Heart right ventricle (tissue), 16 donors: ENCODE measurements at regions not wholly inside any gene's neighbourhood (a gene's known extent, or its start where the extent isn't known, plus 50 kb on each side); places are given as distances from the start of the nearest gene placed in this dataset.

Source experiments
- ATAC-seq, 8 donors: fragments of 200-7000 bp; cut with Tn5 transposase; one replicate each; pipeline ENCODE4 v1.9.1; 2020; ENCODE audit warnings: mild to moderate bottlenecking in 8 of 8, moderate library complexity in 8 of 8, moderate number of reproducible peaks in 1 of 8
- DNase-seq, 2 donors: peaks; one replicate each; pipeline ENCODE4 v3.0.0-alpha.2; 2020
- H3K27ac ChIP-seq, 10 donors: fragments of 200-600 bp; sonication (generic) in 2 of 10; one replicate each; pipeline versions ENCODE4 v1.5.0 to v1.8.0; 2020 to 2022; ENCODE audit warnings: mild to moderate bottlenecking in 3 of 10
- H3K27me3 ChIP-seq, 7 donors: fragments of 200-600 bp; one replicate each; pipeline ENCODE4 v1.8.0; 2021 to 2022; ENCODE audit warnings: mild to moderate bottlenecking in 2 of 7
- H3K36me3 ChIP-seq, 9 donors: fragments of 200-600 bp; sonication (generic) in 1 of 9; one replicate each; pipeline versions ENCODE4 v1.5.0 to v1.8.0; 2020 to 2022; ENCODE audit warnings: mild to moderate bottlenecking in 2 of 9
- H3K4me1 ChIP-seq, 9 donors: fragments of 200-600 bp; sonication (generic) in 1 of 9; one replicate each; pipeline versions ENCODE4 v1.5.0 to v1.8.0; 2020 to 2022; ENCODE audit warnings: mild to moderate bottlenecking in 4 of 9
- H3K4me3 ChIP-seq, 10 donors: fragments of 200-600 bp; sonication (generic) in 2 of 10; one replicate each; pipeline versions ENCODE4 v1.5.0 to v1.8.0; 2020 to 2022; ENCODE audit warnings: mild to moderate bottlenecking in 7 of 10, moderate library complexity in 2 of 10
- H3K9me3 ChIP-seq, 11 donors: fragments of 200-600 bp in 10 of 11; sonication (generic) in 2 of 11; one replicate each; pipeline versions ENCODE4 v1.5.0 to v1.8.0; 2013 to 2022; ENCODE audit warnings: mild to moderate bottlenecking in 2 of 11, control low read depth in 1 of 11, moderate library complexity in 1 of 11
- WGBS, 2 donors: extraction: QIAGEN DNeasy Blood & Tissue Kit; methylation state at CpG; one replicate each; pipeline ENCODE4 v1.1.7; 2013; ENCODE audit warnings: inconsistent platforms in 1 of 2; 5-methylcytosine and 5-hydroxymethylcytosine counted together
- intact Hi-C, 10 donors: fragments of 100-400 bp; cut with DNase I; formaldehyde crosslinking; loops; one replicate each; pipeline versions ENCODE4 v1.11.1 to v1.14.2; 2022
- TF ChIP-seq, protein P1 (sequence below), 9 donors: fragments of 200-600 bp; sonication (generic) in 2 of 9; IDR thresholded peaks; one replicate each; pipeline versions ENCODE4 v1.5.0 to v1.8.0; 2021 to 2022; ENCODE audit warnings: antibody characterized with exemption in 9 of 9, mild to moderate bottlenecking in 5 of 9, moderate library complexity in 1 of 9
- donor health status: Arrhythmogenic right ventricular cardiomyopathy.
- donor health status: ischemic (EF 13 %, LVEDD 7.1; RV severe dilation, severe dysfunction).
- donor health status: healthy with polysubstance abuse.
- donor health status: DM: no; HTN: yes; CAD: no.
- donor health status: DM: no; HTN: no; CAD: no.
- donor health status: ischemic (EF 25% LVEDD 6.9; RV normal size, moderate dysfunction).
- donor health status: ischemic (EF 25% LVEDD 5.7; RV mildly dilated, moderate dysfunction).
- donor health status: healthy.
- donor health status: DM: yes; HTN: yes; CAD: no.
- donor health status: Ischemic cardiomyopathy.
- donor health status: ischemic (EF 35%, LVEDD 5.7; RV mildly dilated, moderate dysfunction).
- donor health status: nonischemic (EF 11% LVEDD 7.7; RV severe dilation, severe dysfunction).
- donor health status: DM: yes; HTN: yes; CAD: no.
- donor health status: PGD.
- donor health status: ischemic (EF 29% LVEDD 5.4; RV normal size, mild dysfunction).
- donor health status: nonischemic (EF 23%, LVEDD 6.1; RV moderate dilation, normal function).

DNA sequence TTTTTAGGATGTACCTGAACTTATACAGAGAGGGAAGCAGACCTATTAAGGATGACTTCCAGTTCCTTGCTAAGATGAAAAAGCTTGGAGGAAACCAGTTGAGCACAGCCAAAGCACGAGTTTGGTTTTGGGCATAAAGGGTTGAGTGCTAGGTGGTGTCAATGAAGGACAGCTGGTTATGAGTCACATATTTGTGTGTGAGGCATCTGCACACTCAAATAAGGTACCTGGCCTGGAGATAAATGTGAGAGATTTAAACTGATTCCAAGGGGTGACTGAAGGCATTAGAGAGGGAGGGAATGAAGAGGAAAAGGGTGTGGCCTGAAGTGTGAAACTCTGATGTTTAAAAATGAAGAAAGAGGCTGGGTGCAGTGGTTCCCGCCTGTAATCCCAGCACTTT, 486.7 kb downstream of the DIPK2A start:
- H3K4me1 ChIP-seq: no peaks in the 10 kb centered on the region
- H3K27me3 ChIP-seq: no peaks in the 10 kb centered on the region
- DNase-seq: no peak
- H3K9me3 ChIP-seq: no peaks in the 10 kb centered on the region
- 86 to 91% methylated on average over 2 of the region's 2 CpGs for WGBS, 2 donors
- no peaks in the 10 kb centered on the region for H3K36me3 ChIP-seq
- no peak for ATAC-seq
- no peak overlapping the region for H3K27ac ChIP-seq
- TF ChIP-seq, protein P1, sequence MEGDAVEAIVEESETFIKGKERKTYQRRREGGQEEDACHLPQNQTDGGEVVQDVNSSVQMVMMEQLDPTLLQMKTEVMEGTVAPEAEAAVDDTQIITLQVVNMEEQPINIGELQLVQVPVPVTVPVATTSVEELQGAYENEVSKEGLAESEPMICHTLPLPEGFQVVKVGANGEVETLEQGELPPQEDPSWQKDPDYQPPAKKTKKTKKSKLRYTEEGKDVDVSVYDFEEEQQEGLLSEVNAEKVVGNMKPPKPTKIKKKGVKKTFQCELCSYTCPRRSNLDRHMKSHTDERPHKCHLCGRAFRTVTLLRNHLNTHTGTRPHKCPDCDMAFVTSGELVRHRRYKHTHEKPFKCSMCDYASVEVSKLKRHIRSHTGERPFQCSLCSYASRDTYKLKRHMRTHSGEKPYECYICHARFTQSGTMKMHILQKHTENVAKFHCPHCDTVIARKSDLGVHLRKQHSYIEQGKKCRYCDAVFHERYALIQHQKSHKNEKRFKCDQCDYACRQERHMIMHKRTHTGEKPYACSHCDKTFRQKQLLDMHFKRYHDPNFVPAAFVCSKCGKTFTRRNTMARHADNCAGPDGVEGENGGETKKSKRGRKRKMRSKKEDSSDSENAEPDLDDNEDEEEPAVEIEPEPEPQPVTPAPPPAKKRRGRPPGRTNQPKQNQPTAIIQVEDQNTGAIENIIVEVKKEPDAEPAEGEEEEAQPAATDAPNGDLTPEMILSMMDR (IDR thresholded peaks at IDR 0.05): no peak
- intact Hi-C loops: no loop called here
- no peak overlapping the region for H3K4me3 ChIP-seq

DNA sequence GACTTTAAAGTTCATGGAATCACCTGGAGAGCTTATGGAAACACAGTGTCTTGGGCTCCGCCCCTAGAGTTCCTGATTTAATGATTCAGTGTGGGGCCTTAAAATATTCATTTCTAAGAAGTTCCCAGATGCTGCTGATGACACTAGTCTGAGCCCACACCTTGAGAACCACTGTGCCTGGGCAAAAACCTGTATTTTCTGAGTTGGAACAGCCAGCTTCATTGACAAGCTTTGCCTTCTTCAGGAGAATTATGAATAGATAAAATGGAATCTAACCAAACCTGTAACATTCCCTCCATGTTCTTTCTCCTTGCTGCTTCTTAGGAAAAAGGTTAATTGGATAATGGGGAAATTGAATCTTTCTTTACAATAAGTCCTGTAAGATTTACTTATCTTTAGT, 490.7 kb downstream of the DIPK2A start:
- H3K4me3 ChIP-seq: no peak overlapping the region
- H3K9me3 ChIP-seq: no peaks in the 10 kb centered on the region
- WGBS, 2 donors: 90 to 97% methylated on average over 1 of the region's 1 CpG
- intact Hi-C loops: no loop called here
- no peak overlapping the region for H3K27ac ChIP-seq
- no peaks in the 10 kb centered on the region for H3K27me3 ChIP-seq
- DNase-seq (no peak), ATAC-seq (no peak)
- no peaks in the 10 kb centered on the region for H3K36me3 ChIP-seq
- H3K4me1 ChIP-seq: no peaks in the 10 kb centered on the region
- TF ChIP-seq, protein P1 (IDR thresholded peaks at IDR 0.05): no peak

- DNase-seq (no peak), ATAC-seq (no peak)
- intact Hi-C loops: no loop called here
- Histone ChIP-seq H3K9me3 (no peaks in the 10 kb centered on the region), H3K27me3 (no peaks in the 10 kb centered on the region), H3K27ac (no peak overlapping the region), H3K36me3 (no peaks in the 10 kb centered on the region), H3K4me1 (no peaks in the 10 kb centered on the region), H3K4me3 (no peak overlapping the region)
- 86 to 92% methylated on average over 3 of the region's 3 CpGs for WGBS, 2 donors
- TF ChIP-seq, protein P1 (IDR thresholded peaks at IDR 0.05): no peak
Measured at GRCh38 chr3:144463911-144464310, 492.3 kb downstream of the DIPK2A start.

DNA sequence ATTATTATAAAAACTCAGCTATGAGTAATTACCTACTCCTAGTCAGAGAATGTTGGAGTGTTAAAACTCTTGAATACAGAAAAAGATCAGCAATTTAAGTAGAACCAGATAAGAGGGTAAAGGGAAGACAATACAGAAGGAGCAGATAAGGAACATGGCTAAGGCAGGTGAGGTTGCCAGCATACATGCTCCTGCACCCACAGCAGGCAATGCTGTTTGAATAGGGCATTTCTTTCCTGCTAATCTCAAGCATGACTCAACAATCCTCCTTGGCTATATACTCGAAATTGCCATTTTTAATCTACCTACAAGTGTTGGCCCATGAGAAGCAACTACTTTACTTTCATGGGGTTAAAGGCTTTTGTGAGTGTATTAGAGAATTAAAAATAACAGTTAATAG, 494.5 kb downstream of the DIPK2A start:
- DNase-seq (no peak), ATAC-seq (no peak)
- Histone ChIP-seq H3K4me3 (no peak overlapping the region), H3K9me3 (peaks cover 0 to 2% (median 0%) of the 10 kb centered on the region in 11 donors), H3K4me1 (no peaks in the 10 kb centered on the region), H3K27ac (no peak overlapping the region), H3K27me3 (no peaks in the 10 kb centered on the region), H3K36me3 (no peaks in the 10 kb centered on the region)
- 52 to 80% methylated on average over 1 of the region's 1 CpG for WGBS, 2 donors
- intact Hi-C loops: no loop called here
- TF ChIP-seq, protein P1 (IDR thresholded peaks at IDR 0.05): no peak

DNA sequence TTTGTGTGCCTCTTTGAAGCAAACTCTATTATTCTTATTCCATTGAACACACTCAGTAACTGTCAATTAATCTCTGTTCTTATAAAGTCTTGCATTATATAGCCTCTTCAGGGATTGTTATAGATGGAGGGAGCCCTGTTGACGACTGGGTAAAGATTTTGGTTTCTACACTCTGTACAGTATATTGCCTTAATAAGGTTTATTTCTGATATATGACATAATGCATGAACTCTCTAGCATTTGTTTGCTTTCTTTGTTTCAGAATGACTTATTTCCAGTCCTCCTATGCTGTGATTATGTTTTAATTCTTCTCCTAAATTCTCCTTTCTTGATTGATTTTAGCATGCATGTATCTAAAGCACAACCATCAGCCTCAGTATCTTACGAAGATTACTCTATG, 494.9 kb downstream of the DIPK2A start:
- H3K27me3 ChIP-seq: no peaks in the 10 kb centered on the region
- H3K4me1 ChIP-seq: no peaks in the 10 kb centered on the region
- WGBS, 2 donors: 59 to 92% methylated on average over 2 of the region's 2 CpGs
- H3K9me3 ChIP-seq: peaks cover 0 to 2% (median 0%) of the 10 kb centered on the region in 11 donors
- H3K27ac ChIP-seq: no peak overlapping the region
- ATAC-seq (no peak), DNase-seq (no peak)
- intact Hi-C loops: no loop called here
- no peaks in the 10 kb centered on the region for H3K36me3 ChIP-seq
- H3K4me3 ChIP-seq: no peak overlapping the region
- TF ChIP-seq, protein P1 (IDR thresholded peaks at IDR 0.05): no peak
